ENCODE measurements at regions not wholly inside any gene's neighbourhood (a gene's known extent, or its start where the extent isn't known, plus 50 kb on each side); places are given as distances from the start of the nearest gene placed in this dataset.

DNA sequence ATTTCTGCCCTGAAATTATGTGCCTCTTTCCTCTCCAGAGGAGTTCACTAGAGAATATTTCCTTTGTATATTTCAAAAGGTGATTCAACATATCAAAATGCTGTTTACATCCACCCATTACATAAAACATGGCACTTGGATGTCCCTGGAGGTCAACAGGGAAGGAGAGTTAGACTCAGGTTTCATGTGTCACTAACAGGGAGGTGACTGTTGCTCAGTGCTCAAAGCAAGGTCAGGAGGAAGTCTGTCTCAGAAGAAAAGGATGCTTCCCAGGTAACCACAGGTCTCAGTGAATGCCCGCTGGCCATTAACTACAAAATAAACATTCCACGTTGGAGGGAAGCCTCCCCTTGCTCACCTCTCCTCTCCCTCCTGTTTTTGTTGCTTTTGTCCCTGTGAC is 198.6 kb downstream of the AXIN2 start:
- no peak for DNase-seq (ENCODE audit: insufficient read length, low spot score)
- FAIRE-seq, result no peak
- TF ChIP-seq SPI1 (IDR thresholded peaks at IDR 0.05; ENCODE audit: low read depth, low read length) (no peak), POLR2A (IDR thresholded peaks at IDR 0.05; ENCODE audit: low read depth, low read length) (no peak), TAF1 (IDR thresholded peaks at IDR 0.05; ENCODE audit: low read depth, low read length) (no peak), POU2F2 (IDR thresholded peaks at IDR 0.05; ENCODE audit: low read depth, low read length) (no peak), POLR2AphosphoS5 (IDR thresholded peaks at IDR 0.05; ENCODE audit: low read depth, low read length) (no peak), PAX5 (IDR thresholded peaks at IDR 0.05; ENCODE audit: insufficient read depth, low read length, severe bottlenecking) (no peak)

DNA sequence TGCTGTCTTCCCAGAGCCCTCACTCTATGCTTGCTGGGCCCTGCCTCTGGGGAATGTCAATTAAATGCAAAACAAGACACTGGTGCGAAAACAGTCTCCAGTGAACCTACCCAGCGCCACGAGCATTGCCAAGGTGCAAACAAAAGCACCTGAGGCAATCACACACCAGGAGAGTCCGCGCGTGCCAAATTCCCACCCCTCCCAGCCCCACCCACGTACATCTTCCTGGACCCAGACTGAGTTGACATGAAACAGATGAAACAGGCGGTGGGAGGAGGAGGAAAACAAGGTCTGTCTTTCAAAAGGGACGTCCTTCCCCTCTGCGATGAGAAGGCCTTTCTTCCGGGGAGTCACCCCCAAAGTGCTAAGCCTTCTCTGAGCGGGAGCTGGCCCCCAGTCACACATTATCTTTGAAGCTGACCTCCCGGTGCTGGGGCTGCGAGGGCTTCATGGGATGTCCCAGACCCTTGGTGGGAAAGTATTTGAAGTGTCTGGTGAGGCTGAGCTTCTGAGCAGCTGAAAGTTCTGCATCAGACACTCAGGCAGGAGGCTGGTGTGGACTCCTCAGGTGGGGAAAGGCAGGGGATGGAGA is 200.4 kb downstream of the AXIN2 start:
- DNase-seq (ENCODE audit: insufficient read length, low spot score) (no peak), FAIRE-seq (no peak)
- TF ChIP-seq PAX5 (IDR thresholded peaks at IDR 0.05; ENCODE audit: insufficient read depth, low read length, severe bottlenecking), result no peak
- no peak for TF ChIP-seq TAF1 (IDR thresholded peaks at IDR 0.05; ENCODE audit: low read depth, low read length)
- TF ChIP-seq POU2F2 (IDR thresholded peaks at IDR 0.05; ENCODE audit: low read depth, low read length), result no peak
- TF ChIP-seq POLR2A (IDR thresholded peaks at IDR 0.05; ENCODE audit: low read depth, low read length), result no peak
- no peak for TF ChIP-seq SPI1 (IDR thresholded peaks at IDR 0.05; ENCODE audit: low read depth, low read length)
- TF ChIP-seq POLR2AphosphoS5 (IDR thresholded peaks at IDR 0.05; ENCODE audit: low read depth, low read length), result no peak

DNA sequence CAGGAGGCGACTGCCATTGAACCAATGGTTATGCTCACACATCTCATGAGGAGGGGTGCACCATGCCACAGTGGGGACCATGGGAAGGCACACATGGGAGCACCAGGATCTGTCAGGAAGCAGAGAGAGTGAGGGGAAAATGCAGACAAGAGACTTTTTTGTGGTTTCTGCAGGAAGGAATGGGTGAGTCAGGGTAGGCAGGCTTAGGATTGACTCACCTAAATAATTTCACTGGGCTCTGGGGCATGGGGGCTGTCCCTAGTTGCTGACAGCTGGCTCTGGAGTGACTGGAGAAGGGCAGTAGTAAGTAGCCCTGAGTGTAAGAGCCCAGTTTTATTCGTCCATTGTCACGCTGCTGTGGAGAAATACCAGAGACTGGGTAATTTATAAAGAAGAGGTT is 202.4 kb downstream of the AXIN2 start:
- no peak for DNase-seq (ENCODE audit: insufficient read length, low spot score)
- TF ChIP-seq TAF1 (IDR thresholded peaks at IDR 0.05; ENCODE audit: low read depth, low read length) (no peak), POLR2AphosphoS5 (IDR thresholded peaks at IDR 0.05; ENCODE audit: low read depth, low read length) (no peak), POLR2A (IDR thresholded peaks at IDR 0.05; ENCODE audit: low read depth, low read length) (no peak), SPI1 (IDR thresholded peaks at IDR 0.05; ENCODE audit: low read depth, low read length) (no peak), POU2F2 (IDR thresholded peaks at IDR 0.05; ENCODE audit: low read depth, low read length) (no peak), PAX5 (IDR thresholded peaks at IDR 0.05; ENCODE audit: insufficient read depth, low read length, severe bottlenecking) (no peak)
- no peak for FAIRE-seq

DNA sequence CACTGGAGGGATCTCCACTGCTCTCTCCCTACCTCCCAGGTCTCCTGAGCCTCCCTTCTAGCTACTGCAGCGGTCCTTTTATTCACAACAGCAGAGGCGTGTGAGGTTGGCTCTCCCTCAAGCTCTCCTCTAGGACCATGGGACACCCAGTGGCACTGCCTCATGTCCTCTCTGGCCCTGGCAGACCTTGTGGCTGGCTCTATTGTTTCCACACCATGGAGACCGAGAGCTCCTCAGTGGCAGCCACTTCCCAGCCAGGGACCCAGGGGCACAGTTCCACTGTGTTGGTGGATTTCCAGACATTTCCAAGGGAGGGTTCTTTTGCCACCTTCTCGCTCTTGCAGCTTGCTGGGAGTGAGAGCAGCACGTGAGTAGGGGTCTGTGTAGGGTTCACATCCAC is 204.9 kb downstream of the AXIN2 start:
- TF ChIP-seq TAF1 (IDR thresholded peaks at IDR 0.05; ENCODE audit: low read depth, low read length) (no peak), POLR2A (IDR thresholded peaks at IDR 0.05; ENCODE audit: low read depth, low read length) (no peak), PAX5 (IDR thresholded peaks at IDR 0.05; ENCODE audit: insufficient read depth, low read length, severe bottlenecking) (no peak), POU2F2 (IDR thresholded peaks at IDR 0.05; ENCODE audit: low read depth, low read length) (no peak), POLR2AphosphoS5 (IDR thresholded peaks at IDR 0.05; ENCODE audit: low read depth, low read length) (no peak), SPI1 (IDR thresholded peaks at IDR 0.05; ENCODE audit: low read depth, low read length) (no peak)
- no peak for FAIRE-seq
- no peak for DNase-seq (ENCODE audit: insufficient read length, low spot score)

DNA sequence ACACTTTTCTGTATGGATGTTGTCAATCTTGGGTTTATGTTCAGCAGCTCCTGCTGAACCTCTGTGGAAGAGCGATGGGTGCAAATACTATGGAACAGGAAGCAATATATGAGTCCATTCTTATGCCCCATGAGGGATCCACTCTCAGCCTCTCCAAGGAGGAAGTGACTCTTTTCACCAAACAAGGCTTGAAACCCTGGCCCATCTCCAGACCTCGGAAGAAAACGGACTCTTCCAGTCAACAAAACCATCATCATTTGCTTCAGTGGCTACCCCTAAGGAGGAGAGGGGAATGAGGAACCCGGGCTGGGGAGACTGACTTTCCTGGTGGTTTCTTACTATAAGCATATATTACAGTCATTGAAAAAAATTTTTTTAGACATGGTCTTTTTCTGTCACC is 206.2 kb downstream of the AXIN2 start:
- FAIRE-seq, result no peak
- TF ChIP-seq POLR2AphosphoS5 (IDR thresholded peaks at IDR 0.05; ENCODE audit: low read depth, low read length) (no peak), POLR2A (IDR thresholded peaks at IDR 0.05; ENCODE audit: low read depth, low read length) (no peak), SPI1 (IDR thresholded peaks at IDR 0.05; ENCODE audit: low read depth, low read length) (no peak), POU2F2 (IDR thresholded peaks at IDR 0.05; ENCODE audit: low read depth, low read length) (no peak), TAF1 (IDR thresholded peaks at IDR 0.05; ENCODE audit: low read depth, low read length) (no peak), PAX5 (IDR thresholded peaks at IDR 0.05; ENCODE audit: insufficient read depth, low read length, severe bottlenecking) (no peak)
- DNase-seq (ENCODE audit: insufficient read length, low spot score), result no peak

DNA sequence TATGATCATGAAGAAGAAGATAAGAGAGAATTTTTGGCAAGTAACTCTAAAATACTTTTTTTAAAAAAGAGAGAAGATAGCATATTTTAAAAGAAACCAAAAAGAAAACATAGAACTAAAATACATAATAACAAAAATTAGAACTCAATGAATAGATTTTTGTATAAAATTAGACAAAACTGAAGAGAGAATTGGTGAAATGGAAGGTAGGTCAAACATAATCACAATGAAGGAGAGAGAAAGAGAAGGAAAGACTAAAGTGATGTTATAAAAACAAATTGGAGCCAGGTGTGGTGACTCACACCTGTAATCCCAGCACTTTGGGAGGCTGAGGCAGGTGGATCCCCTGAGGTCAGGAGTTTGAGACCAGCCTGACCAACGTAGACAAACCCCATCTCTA is 211.5 kb downstream of the AXIN2 start:
- DNase-seq (ENCODE audit: insufficient read length, low spot score) (no peak), FAIRE-seq (no peak)
- no peak for TF ChIP-seq SPI1 (IDR thresholded peaks at IDR 0.05; ENCODE audit: low read depth, low read length)
- TF ChIP-seq TAF1 (IDR thresholded peaks at IDR 0.05; ENCODE audit: low read depth, low read length), result no peak
- no peak for TF ChIP-seq PAX5 (IDR thresholded peaks at IDR 0.05; ENCODE audit: insufficient read depth, low read length, severe bottlenecking)

DNA sequence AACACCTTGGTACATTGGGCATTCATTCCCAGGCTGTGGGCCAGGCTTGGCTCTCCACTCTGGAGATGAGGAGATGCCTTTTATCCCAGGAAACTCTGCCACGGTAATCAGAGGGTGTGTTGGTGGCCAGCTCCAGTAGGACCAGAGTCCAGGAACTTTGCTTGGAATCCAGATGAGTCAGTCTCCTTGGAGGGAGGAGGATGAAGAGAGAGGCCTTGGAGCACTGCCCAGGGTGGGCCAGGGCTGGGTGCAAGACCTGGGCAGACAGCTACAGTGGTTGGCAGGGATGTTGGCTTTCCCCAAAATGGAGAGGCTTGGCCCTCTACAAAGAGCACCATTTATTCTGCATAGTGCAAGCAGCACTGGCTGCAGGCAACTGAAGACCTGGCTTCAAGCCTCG is 209.0 kb downstream of the RGS9 start:
- DNase-seq (ENCODE audit: insufficient read length, low spot score) (no peak), FAIRE-seq (no peak)
- TF ChIP-seq PAX5 (IDR thresholded peaks at IDR 0.05; ENCODE audit: insufficient read depth, low read length, severe bottlenecking) (no peak), POU2F2 (IDR thresholded peaks at IDR 0.05; ENCODE audit: low read depth, low read length) (no peak), POLR2AphosphoS5 (IDR thresholded peaks at IDR 0.05; ENCODE audit: low read depth, low read length) (no peak), TAF1 (IDR thresholded peaks at IDR 0.05; ENCODE audit: low read depth, low read length) (no peak), SPI1 (IDR thresholded peaks at IDR 0.05; ENCODE audit: low read depth, low read length) (no peak), POLR2A (IDR thresholded peaks at IDR 0.05; ENCODE audit: low read depth, low read length) (no peak)

DNA sequence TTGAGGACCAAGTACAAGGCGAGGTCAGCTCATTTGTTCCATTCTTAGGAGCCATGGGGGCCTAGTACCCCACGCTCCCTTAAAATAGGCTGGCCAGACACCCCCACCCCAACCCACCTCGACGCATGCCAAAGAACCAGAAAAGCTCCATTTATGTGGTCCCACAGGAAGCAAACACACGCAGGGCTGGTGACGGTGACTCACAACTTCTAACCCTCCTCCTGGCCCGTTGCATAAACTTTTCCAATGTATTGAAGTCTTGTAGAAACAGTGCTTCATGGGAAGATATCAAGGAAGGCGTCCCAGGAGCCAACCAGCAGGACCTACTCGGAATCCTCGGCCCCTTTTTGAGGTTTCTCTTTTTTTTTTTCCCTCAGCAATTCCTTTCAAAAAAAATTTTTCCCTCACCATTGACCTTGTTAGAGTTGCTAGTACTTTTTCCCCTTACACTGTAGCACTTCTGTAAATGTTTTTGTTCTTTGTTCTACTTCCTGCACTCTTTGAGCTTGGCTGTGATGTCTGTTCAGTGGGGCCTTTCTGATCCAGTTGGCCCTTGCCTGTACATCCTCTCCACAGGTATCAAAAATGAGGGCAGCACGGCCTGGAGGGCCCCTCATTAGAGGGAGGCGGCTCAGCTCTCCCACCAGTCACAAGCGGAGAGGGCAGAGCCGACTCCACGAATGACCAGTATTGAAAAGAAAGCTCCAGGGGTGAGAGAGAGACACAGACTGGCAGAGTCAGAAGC is 208.3 kb downstream of the RGS9 start:
- DNase-seq (ENCODE audit: insufficient read length, low spot score) (no peak), FAIRE-seq (no peak)
- TF ChIP-seq PAX5 (IDR thresholded peaks at IDR 0.05; ENCODE audit: insufficient read depth, low read length, severe bottlenecking) (no peak), POLR2A (IDR thresholded peaks at IDR 0.05; ENCODE audit: low read depth, low read length) (no peak), POU2F2 (IDR thresholded peaks at IDR 0.05; ENCODE audit: low read depth, low read length) (no peak), SPI1 (IDR thresholded peaks at IDR 0.05; ENCODE audit: low read depth, low read length) (no peak), POLR2AphosphoS5 (IDR thresholded peaks at IDR 0.05; ENCODE audit: low read depth, low read length) (no peak), TAF1 (IDR thresholded peaks at IDR 0.05; ENCODE audit: low read depth, low read length) (no peak)

DNA sequence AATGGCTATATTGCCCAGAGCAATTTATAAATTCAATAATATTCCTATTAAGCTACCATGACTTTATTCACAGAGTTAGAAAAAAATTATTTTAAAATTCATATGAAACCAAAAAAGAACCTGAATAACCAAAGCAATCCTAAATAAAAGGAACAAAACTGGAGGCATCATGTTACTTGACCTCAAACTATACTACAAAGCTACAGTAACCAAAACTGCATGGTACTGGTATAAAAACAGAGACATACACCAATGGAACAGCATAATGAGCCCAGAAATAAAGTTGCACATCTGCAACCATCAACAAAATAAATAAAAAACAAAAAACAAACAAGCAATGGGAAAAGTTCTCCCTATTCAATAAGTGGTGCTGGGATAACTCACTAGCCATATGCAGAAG is 203.2 kb downstream of the RGS9 start:
- DNase-seq (ENCODE audit: insufficient read length, low spot score), result no peak
- FAIRE-seq, result no peak
- no peak for TF ChIP-seq POU2F2 (IDR thresholded peaks at IDR 0.05; ENCODE audit: low read depth, low read length)
- no peak for TF ChIP-seq SPI1 (IDR thresholded peaks at IDR 0.05; ENCODE audit: low read depth, low read length)
- no peak for TF ChIP-seq POLR2A (IDR thresholded peaks at IDR 0.05; ENCODE audit: low read depth, low read length)
- no peak for TF ChIP-seq POLR2AphosphoS5 (IDR thresholded peaks at IDR 0.05; ENCODE audit: low read depth, low read length)
- no peak for TF ChIP-seq TAF1 (IDR thresholded peaks at IDR 0.05; ENCODE audit: low read depth, low read length)
- no peak for TF ChIP-seq PAX5 (IDR thresholded peaks at IDR 0.05; ENCODE audit: insufficient read depth, low read length, severe bottlenecking)

All from GM12891 (cell line).